ENCODE measurements at regions not wholly inside any gene's neighbourhood (a gene's known extent, or its start where the extent isn't known, plus 50 kb on each side); places are given as distances from the start of the nearest gene placed in this dataset.

DNA sequence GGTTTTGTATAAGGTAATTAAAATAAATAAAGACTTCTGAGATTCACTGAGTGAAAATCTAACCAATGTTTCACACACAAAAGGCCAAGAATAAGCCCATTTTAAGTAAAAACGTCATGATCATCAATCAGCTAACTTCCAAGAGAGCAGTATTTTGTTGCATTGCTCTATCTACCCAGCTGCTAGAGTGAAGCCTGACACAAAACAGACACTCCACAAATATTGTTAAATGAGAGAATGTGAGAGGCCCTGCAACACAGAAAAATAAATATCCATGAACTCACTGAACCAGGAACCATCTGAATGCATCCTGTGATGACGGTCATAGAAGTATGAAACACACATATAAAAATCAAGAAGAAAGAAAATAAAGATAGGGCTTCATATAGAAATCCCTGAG, 358.6 kb upstream of the TMTC1 start:
- H3K4me1 ChIP-seq, result no peaks in the 10 kb centered on the region
- POLR2A ChIA-PET, result no interaction called here
- ATAC-seq (no peak), DNase-seq (ENCODE audit: low read depth in 1 of 2, low spot score in 1 of 2) (no peak), FAIRE-seq (no peak)
- 7% methylated on average over 2 of the region's 2 CpGs for WGBS (ENCODE audit: missing lambda C conversion rate)
- no peak for TF ChIP-seq JUNB (IDR thresholded peaks at IDR 0.05)
- TF ChIP-seq, protein P1, sequence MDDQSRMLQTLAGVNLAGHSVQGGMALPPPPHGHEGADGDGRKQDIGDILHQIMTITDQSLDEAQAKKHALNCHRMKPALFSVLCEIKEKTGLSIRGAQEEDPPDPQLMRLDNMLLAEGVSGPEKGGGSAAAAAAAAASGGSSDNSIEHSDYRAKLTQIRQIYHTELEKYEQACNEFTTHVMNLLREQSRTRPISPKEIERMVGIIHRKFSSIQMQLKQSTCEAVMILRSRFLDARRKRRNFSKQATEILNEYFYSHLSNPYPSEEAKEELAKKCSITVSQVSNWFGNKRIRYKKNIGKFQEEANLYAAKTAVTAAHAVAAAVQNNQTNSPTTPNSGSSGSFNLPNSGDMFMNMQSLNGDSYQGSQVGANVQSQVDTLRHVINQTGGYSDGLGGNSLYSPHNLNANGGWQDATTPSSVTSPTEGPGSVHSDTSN (IDR thresholded peaks at IDR 0.05), result no peak
- no peak for TF ChIP-seq JUN (IDR thresholded peaks at IDR 0.05)
- no peak for TF ChIP-seq MYC (IDR thresholded peaks at IDR 0.05; ENCODE audit: borderline replicate concordance, low read length)
- TF ChIP-seq, protein P2, sequence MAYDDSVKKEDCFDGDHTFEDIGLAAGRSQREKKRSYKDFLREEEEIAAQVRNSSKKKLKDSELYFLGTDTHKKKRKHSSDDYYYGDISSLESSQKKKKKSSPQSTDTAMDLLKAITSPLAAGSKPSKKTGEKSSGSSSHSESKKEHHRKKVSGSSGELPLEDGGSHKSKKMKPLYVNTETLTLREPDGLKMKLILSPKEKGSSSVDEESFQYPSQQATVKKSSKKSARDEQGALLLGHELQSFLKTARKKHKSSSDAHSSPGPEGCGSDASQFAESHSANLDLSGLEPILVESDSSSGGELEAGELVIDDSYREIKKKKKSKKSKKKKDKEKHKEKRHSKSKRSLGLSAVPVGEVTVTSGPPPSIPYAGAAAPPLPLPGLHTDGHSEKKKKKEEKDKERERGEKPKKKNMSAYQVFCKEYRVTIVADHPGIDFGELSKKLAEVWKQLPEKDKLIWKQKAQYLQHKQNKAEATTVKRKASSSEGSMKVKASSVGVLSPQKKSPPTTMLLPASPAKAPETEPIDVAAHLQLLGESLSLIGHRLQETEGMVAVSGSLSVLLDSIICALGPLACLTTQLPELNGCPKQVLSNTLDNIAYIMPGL (CRISPR knock-in tag; IDR thresholded peaks at IDR 0.05; ENCODE audit: borderline replicate concordance), result no peak
- no peak for TF ChIP-seq CEBPB (IDR thresholded peaks at IDR 0.05)
- TF ChIP-seq, protein P3, sequence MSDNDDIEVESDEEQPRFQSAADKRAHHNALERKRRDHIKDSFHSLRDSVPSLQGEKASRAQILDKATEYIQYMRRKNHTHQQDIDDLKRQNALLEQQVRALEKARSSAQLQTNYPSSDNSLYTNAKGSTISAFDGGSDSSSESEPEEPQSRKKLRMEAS (IDR thresholded peaks at IDR 0.05), result no peak
- TF ChIP-seq BHLHE40 (IDR thresholded peaks at IDR 0.05; ENCODE audit: low read depth, low read length), result no peak
- no peak for TF ChIP-seq ZC3H11A (IDR thresholded peaks at IDR 0.05)
- TF ChIP-seq, protein P4, sequence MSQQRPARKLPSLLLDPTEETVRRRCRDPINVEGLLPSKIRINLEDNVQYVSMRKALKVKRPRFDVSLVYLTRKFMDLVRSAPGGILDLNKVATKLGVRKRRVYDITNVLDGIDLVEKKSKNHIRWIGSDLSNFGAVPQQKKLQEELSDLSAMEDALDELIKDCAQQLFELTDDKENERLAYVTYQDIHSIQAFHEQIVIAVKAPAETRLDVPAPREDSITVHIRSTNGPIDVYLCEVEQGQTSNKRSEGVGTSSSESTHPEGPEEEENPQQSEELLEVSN (IDR thresholded peaks at IDR 0.05; ENCODE audit: borderline replicate concordance, low read depth), result no peak
- no peak for TF ChIP-seq RNF2 (IDR thresholded peaks at IDR 0.05; ENCODE audit: borderline replicate concordance, low read depth)
- TF ChIP-seq, protein P5, sequence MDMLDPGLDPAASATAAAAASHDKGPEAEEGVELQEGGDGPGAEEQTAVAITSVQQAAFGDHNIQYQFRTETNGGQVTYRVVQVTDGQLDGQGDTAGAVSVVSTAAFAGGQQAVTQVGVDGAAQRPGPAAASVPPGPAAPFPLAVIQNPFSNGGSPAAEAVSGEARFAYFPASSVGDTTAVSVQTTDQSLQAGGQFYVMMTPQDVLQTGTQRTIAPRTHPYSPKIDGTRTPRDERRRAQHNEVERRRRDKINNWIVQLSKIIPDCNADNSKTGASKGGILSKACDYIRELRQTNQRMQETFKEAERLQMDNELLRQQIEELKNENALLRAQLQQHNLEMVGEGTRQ (IDR thresholded peaks at IDR 0.05), result no peak
- no peak for TF ChIP-seq POLR2AphosphoS2 (conservative IDR thresholded peaks at IDR 0.05; ENCODE audit: low read length)
- TF ChIP-seq TFCP2L1 (CRISPR knock-in tag; IDR thresholded peaks at IDR 0.05), result no peak
- TF ChIP-seq KDM1A (IDR thresholded peaks at IDR 0.05; ENCODE audit: low read depth), result no peak
- TF ChIP-seq ESRRA (IDR thresholded peaks at IDR 0.05; ENCODE audit: borderline replicate concordance, low read length), result no peak
- no peak for TF ChIP-seq RCOR1 (IDR thresholded peaks at IDR 0.05; ENCODE audit: low read depth, low read length)
- TF ChIP-seq EHF (CRISPR knock-in tag; IDR thresholded peaks at IDR 0.05), result no peak
- TF ChIP-seq, protein P6, sequence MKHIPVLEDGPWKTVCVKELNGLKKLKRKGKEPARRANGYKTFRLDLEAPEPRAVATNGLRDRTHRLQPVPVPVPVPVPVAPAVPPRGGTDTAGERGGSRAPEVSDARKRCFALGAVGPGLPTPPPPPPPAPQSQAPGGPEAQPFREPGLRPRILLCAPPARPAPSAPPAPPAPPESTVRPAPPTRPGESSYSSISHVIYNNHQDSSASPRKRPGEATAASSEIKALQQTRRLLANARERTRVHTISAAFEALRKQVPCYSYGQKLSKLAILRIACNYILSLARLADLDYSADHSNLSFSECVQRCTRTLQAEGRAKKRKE (CRISPR knock-in tag; IDR thresholded peaks at IDR 0.05; ENCODE audit: low read depth), result no peak
- no peak for TF ChIP-seq EHMT2 (IDR thresholded peaks at IDR 0.05; ENCODE audit: low read depth)
- H3K4me2 ChIP-seq, result no peak overlapping the region
- CTCF ChIA-PET, result interaction anchor here (1.6 kb wide), 1 partner anchor 9 kb away, joined by 4 read pairs; no protein-coding TSS in a partner anchor
- H3K4me3 ChIP-seq, result no peak overlapping the region
- H3K27ac ChIP-seq, result no peak overlapping the region
- H3K9me3 ChIP-seq, result no peaks in the 10 kb centered on the region

DNA sequence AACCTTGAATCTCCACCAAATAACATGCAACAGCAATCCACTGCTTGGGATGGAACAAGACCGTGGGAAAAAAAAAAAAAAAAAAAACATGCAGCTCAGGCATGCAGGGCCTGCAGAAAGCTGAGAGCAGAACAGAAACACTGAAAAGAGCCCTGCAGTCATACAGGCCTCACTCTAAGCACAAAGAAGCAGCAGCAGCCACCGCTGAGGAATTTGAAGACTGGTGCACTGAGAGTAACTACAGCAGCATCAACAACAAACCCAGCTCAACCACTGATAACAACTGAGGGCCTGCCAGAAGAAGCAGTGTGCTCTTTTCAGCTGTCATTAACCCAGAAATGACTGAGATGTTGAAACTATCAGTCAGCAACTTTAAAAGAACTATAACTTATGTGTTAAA, 354.7 kb upstream of the TMTC1 start:
- ATAC-seq (no peak), FAIRE-seq (no peak), DNase-seq (ENCODE audit: low read depth in 1 of 2, low spot score in 1 of 2) (no peak)
- WGBS (ENCODE audit: missing lambda C conversion rate), result 4% methylated on average over 2 of the region's 2 CpGs
- no peak overlapping the region for H3K4me2 ChIP-seq
- no peaks in the 10 kb centered on the region for H3K9me3 ChIP-seq
- H3K27ac ChIP-seq, result no peak overlapping the region
- H3K4me1 ChIP-seq, result no peaks in the 10 kb centered on the region
- TF ChIP-seq SREBF2 (IDR thresholded peaks at IDR 0.05), result no peak
- no peak for TF ChIP-seq CEBPB (IDR thresholded peaks at IDR 0.05)
- no peak for TF ChIP-seq KDM5A (IDR thresholded peaks at IDR 0.05)
- TF ChIP-seq, protein P7, sequence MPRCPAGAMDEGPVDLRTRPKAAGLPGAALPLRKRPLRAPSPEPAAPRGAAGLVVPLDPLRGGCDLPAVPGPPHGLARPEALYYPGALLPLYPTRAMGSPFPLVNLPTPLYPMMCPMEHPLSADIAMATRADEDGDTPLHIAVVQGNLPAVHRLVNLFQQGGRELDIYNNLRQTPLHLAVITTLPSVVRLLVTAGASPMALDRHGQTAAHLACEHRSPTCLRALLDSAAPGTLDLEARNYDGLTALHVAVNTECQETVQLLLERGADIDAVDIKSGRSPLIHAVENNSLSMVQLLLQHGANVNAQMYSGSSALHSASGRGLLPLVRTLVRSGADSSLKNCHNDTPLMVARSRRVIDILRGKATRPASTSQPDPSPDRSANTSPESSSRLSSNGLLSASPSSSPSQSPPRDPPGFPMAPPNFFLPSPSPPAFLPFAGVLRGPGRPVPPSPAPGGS (IDR thresholded peaks at IDR 0.05), result no peak
- H3K4me3 ChIP-seq, result no peak overlapping the region
- CTCF ChIA-PET, result no interaction called here
- POLR2A ChIA-PET, result no interaction called here

Measured in A549 (cell line).